Upper lobe of right lung (tissue), 1 donor: ENCODE measurements at regions not wholly inside any gene's neighbourhood (a gene's known extent, or its start where the extent isn't known, plus 50 kb on each side); places are given as distances from the start of the nearest gene placed in this dataset.

Experiments
- ATAC-seq: fragments of 200-7000 bp; cut with Tn5 transposase; one replicate; pipeline ENCODE4 v1.9.1; 2020; ENCODE audit warnings: mild to moderate bottlenecking, moderate library complexity
- DNase-seq: peaks from one replicate; pipeline ENCODE4 v3.0.0-alpha.2; 2020
- H3K27ac ChIP-seq: fragments of 200-600 bp; one replicate; pipeline ENCODE4 v1.8.0; 2022
- H3K27me3 ChIP-seq: fragments of 200-600 bp; one replicate; pipeline ENCODE4 v1.8.0; 2022; ENCODE audit warnings: mild to moderate bottlenecking
- H3K36me3 ChIP-seq: fragments of 200-600 bp; one replicate; pipeline ENCODE4 v1.8.0; 2022
- H3K4me1 ChIP-seq: fragments of 200-600 bp; one replicate; pipeline ENCODE4 v1.8.0; 2022
- H3K4me3 ChIP-seq: fragments of 200-600 bp; one replicate; pipeline ENCODE4 v1.8.0; 2022; ENCODE audit warnings: mild to moderate bottlenecking
- H3K9me3 ChIP-seq: fragments of 200-600 bp; one replicate; pipeline ENCODE4 v1.8.0; 2022
- CTCF ChIP-seq: fragments of 200-600 bp; IDR thresholded peaks from one replicate; pipeline ENCODE4 v1.8.0; 2022; ENCODE audit warnings: antibody characterized with exemption
- intact Hi-C: fragments of 100-400 bp; cut with DNase I; formaldehyde crosslinking; loops from one replicate; pipeline ENCODE4 v1.11.0; 2022
- donor health status: DM: no; HTN: yes; CAD: no; lungs with severe emphysema.

GRCh38 chr22:47232753-47233152 lies 470.3 kb downstream of the TBC1D22A start:
- no peak for ATAC-seq
- Histone ChIP-seq H3K4me3 (no peak overlapping the region), H3K9me3 (peaks cover 5% of the 10 kb centered on the region), H3K27ac (no peak overlapping the region), H3K36me3 (no peaks in the 10 kb centered on the region), H3K27me3 (no peaks in the 10 kb centered on the region), H3K4me1 (no peaks in the 10 kb centered on the region)
- no peak for DNase-seq
- intact Hi-C loops: no loop called here
- TF ChIP-seq CTCF: no peak

GRCh38 chr22:47232197-47232596 lies 469.7 kb downstream of the TBC1D22A start:
- peaks cover 5% of the 10 kb centered on the region for H3K9me3 ChIP-seq
- no peaks in the 10 kb centered on the region for H3K4me1 ChIP-seq
- DNase-seq (no peak), ATAC-seq (no peak)
- no peaks in the 10 kb centered on the region for H3K36me3 ChIP-seq
- peaks cover 5% of the 10 kb centered on the region for H3K27me3 ChIP-seq
- H3K27ac ChIP-seq: no peak overlapping the region
- H3K4me3 ChIP-seq: no peak overlapping the region
- TF ChIP-seq CTCF: no peak
- intact Hi-C loops: no loop called here

GRCh38 chr22:47231759-47232158 lies 469.3 kb downstream of the TBC1D22A start:
- no peak for TF ChIP-seq CTCF
- DNase-seq (no peak), ATAC-seq (no peak)
- Histone ChIP-seq H3K27ac (no peak overlapping the region), H3K36me3 (no peaks in the 10 kb centered on the region), H3K27me3 (peaks cover 5% of the 10 kb centered on the region), H3K4me3 (no peak overlapping the region), H3K9me3 (peaks cover 5% of the 10 kb centered on the region), H3K4me1 (no peaks in the 10 kb centered on the region)
- intact Hi-C loops: no loop called here

- Histone ChIP-seq H3K36me3 (no peaks in the 10 kb centered on the region), H3K4me1 (no peaks in the 10 kb centered on the region), H3K27me3 (peaks cover 5% of the 10 kb centered on the region), H3K27ac (no peak overlapping the region), H3K9me3 (peaks cover 5% of the 10 kb centered on the region), H3K4me3 (no peak overlapping the region)
- DNase-seq (no peak), ATAC-seq (no peak)
- TF ChIP-seq CTCF: no peak
- intact Hi-C loops: no loop called here
Measured at GRCh38 chr22:47230741-47231140, 468.3 kb downstream of the TBC1D22A start.

- TF ChIP-seq CTCF: no peak
- Histone ChIP-seq H3K27ac (no peak overlapping the region), H3K36me3 (no peaks in the 10 kb centered on the region), H3K4me1 (no peaks in the 10 kb centered on the region), H3K27me3 (peaks cover 5% of the 10 kb centered on the region), H3K9me3 (peaks cover 5% of the 10 kb centered on the region), H3K4me3 (no peak overlapping the region)
- DNase-seq: no peak
- intact Hi-C loops: no loop called here
- no peak for ATAC-seq
Measured at GRCh38 chr22:47230251-47230650, 467.8 kb downstream of the TBC1D22A start.

- H3K36me3 ChIP-seq: no peaks in the 10 kb centered on the region
- no peak overlapping the region for H3K4me3 ChIP-seq
- no peaks in the 10 kb centered on the region for H3K4me1 ChIP-seq
- DNase-seq: no peak
- intact Hi-C loops: no loop called here
- H3K27ac ChIP-seq: no peak overlapping the region
- no peak for ATAC-seq
- H3K9me3 ChIP-seq: peaks cover 5% of the 10 kb centered on the region
- peaks cover 5% of the 10 kb centered on the region for H3K27me3 ChIP-seq
- no peak for TF ChIP-seq CTCF
Measured at GRCh38 chr22:47228767-47229166, 466.3 kb downstream of the TBC1D22A start.
